HFFc6 (cell line): ENCODE measurements at regions not wholly inside any gene's neighbourhood (a gene's known extent, or its start where the extent isn't known, plus 50 kb on each side); places are given as distances from the start of the nearest gene placed in this dataset.

Experiments
- DNase-seq: peaks from one replicate; pipeline ENCODE4 v3.0.0-alpha.2; 2018
- H3K27ac Mint-ChIP-seq: 2 replicates; pipeline ENCODE4 v1.8.0; 2020; ENCODE audit warnings: mild to moderate bottlenecking, mixed read lengths
- H3K27me3 Mint-ChIP-seq: 2 replicates; pipeline ENCODE4 v1.8.0; 2021; ENCODE audit warnings: mild to moderate bottlenecking, moderate library complexity, mixed read lengths; ENCODE audit not compliant: insufficient read depth
- H3K36me3 Mint-ChIP-seq: 2 replicates; pipeline ENCODE4 v1.8.0; 2021; ENCODE audit warnings: low read depth, mixed read lengths
- H3K4me1 Mint-ChIP-seq: 2 replicates; pipeline ENCODE4 v1.8.0; 2020; ENCODE audit warnings: low read depth, mixed read lengths
- H3K4me3 Mint-ChIP-seq: 2 replicates; pipeline ENCODE4 v1.8.0; 2020; ENCODE audit warnings: mild to moderate bottlenecking, moderate library complexity, mixed read lengths
- H3K9me3 Mint-ChIP-seq: 2 replicates; pipeline ENCODE4 v1.8.0; 2020; ENCODE audit warnings: mild to moderate bottlenecking, mixed read lengths
- CTCF ChIP-seq: fragments of 200-600 bp; sonication (generic); IDR thresholded peaks from 2 replicates; pipeline ENCODE4 v1.5.0; 2021; ENCODE audit warnings: antibody characterized with exemption, mild to moderate bottlenecking

- no peak for TF ChIP-seq CTCF
- H3K36me3 Mint-ChIP-seq, result no peaks in the 10 kb centered on the region
- DNase-seq, result no peak
- H3K4me1 Mint-ChIP-seq, result peaks cover 49% of the 10 kb centered on the region
- no peaks in the 10 kb centered on the region for H3K27me3 Mint-ChIP-seq
- no peaks in the 10 kb centered on the region for H3K9me3 Mint-ChIP-seq
- no peak overlapping the region for H3K4me3 Mint-ChIP-seq
- no peak overlapping the region for H3K27ac Mint-ChIP-seq
Measured at GRCh38 chr2:234423884-234424283, 73.0 kb downstream of the ARL4C start.

- no peak for DNase-seq
- Mint-ChIP-seq H3K27ac (peak overlapping the region; percentile 76), H3K27me3 (no peaks in the 10 kb centered on the region; the same call in 1 of the 2 replicates), H3K4me3 (no peak overlapping the region), H3K9me3 (no peaks in the 10 kb centered on the region), H3K4me1 (peaks cover 49% of the 10 kb centered on the region), H3K36me3 (0 out of 2 replicates have a peak, but pooled peaks cover 7% of the 10 kb centered on the region)
- no peak for TF ChIP-seq CTCF
Measured at GRCh38 chr2:234422981-234423431, 73.9 kb downstream of the ARL4C start.

GRCh38 chr2:234422273-234422732 lies 74.6 kb downstream of the ARL4C start:
- no peak for TF ChIP-seq CTCF
- Mint-ChIP-seq H3K4me3 (0 out of 2 replicates have a peak overlapping the region, but pooled peaks have one; percentile 2), H3K4me1 (peaks cover 41% of the 10 kb centered on the region), H3K36me3 (0 out of 2 replicates have a peak, but pooled peaks cover 7% of the 10 kb centered on the region), H3K27me3 (no peaks in the 10 kb centered on the region; the same call in 1 of the 2 replicates), H3K27ac (peak overlapping the region; percentile 76), H3K9me3 (no peaks in the 10 kb centered on the region)
- peak; percentile 91 for DNase-seq

- H3K36me3 Mint-ChIP-seq, result 0 out of 2 replicates have a peak, but pooled peaks cover 7% of the 10 kb centered on the region
- H3K4me1 Mint-ChIP-seq, result peaks cover 23% of the 10 kb centered on the region
- H3K4me3 Mint-ChIP-seq, result no peak overlapping the region
- DNase-seq, result no peak
- H3K27ac Mint-ChIP-seq, result no peak overlapping the region
- H3K27me3 Mint-ChIP-seq, result no peaks in the 10 kb centered on the region; the same call in 1 of the 2 replicates
- H3K9me3 Mint-ChIP-seq, result no peaks in the 10 kb centered on the region
- TF ChIP-seq CTCF, result no peak
Measured at GRCh38 chr2:234420408-234420807, 76.5 kb downstream of the ARL4C start.

GRCh38 chr2:234419726-234420125 lies 77.2 kb downstream of the ARL4C start:
- 0 out of 2 replicates have a peak, but pooled peaks cover 7% of the 10 kb centered on the region for H3K36me3 Mint-ChIP-seq
- no peak for DNase-seq
- peaks cover 22% of the 10 kb centered on the region for H3K4me1 Mint-ChIP-seq
- no peaks in the 10 kb centered on the region for H3K9me3 Mint-ChIP-seq
- no peaks in the 10 kb centered on the region; the same call in none of the 2 replicates for H3K27me3 Mint-ChIP-seq
- no peak overlapping the region for H3K4me3 Mint-ChIP-seq
- no peak overlapping the region for H3K27ac Mint-ChIP-seq
- no peak for TF ChIP-seq CTCF
